ENCODE measurements at regions not wholly inside any gene's neighbourhood (a gene's known extent, or its start where the extent isn't known, plus 50 kb on each side); places are given as distances from the start of the nearest gene placed in this dataset.

GRCh38 chr2:173708806-173709205, 256.4 kb downstream of the SP3 start:
- no peak for TF ChIP-seq CTCF (IDR thresholded peaks at IDR 0.05; ENCODE audit: unreplicated experiment)
- BruUV-seq (replicated peaks): no TSS peak
- Mint-ChIP-seq H3K27me3 (ENCODE audit: insufficient read depth, unreplicated experiment) (no peaks in the 10 kb centered on the region), H3K4me1 (ENCODE audit: insufficient read depth, unreplicated experiment) (no peaks in the 10 kb centered on the region), H3K4me3 (ENCODE audit: unreplicated experiment) (no peak overlapping the region), H3K36me3 (ENCODE audit: insufficient read depth, unreplicated experiment) (no peaks in the 10 kb centered on the region), H3K27ac (ENCODE audit: low read depth, unreplicated experiment) (no peak overlapping the region), H3K9me3 (ENCODE audit: unreplicated experiment) (no peaks in the 10 kb centered on the region)
- POLR2A ChIA-PET: no interaction called here
- CTCF ChIA-PET: interaction anchor here (0.7 kb wide), 1 partner anchor 8 kb away, joined by 3 read pairs; no protein-coding TSS in a partner anchor
- DNase-seq (ENCODE audit: unreplicated experiment): no peak
- intact Hi-C loops (cut with micrococcal nuclease): no loop called here

GRCh38 chr2:173711816-173712215, 253.4 kb downstream of the SP3 start:
- CTCF ChIA-PET: no interaction called here
- H3K4me1 Mint-ChIP-seq (ENCODE audit: insufficient read depth, unreplicated experiment): peaks cover 22% of the 10 kb centered on the region

DNA sequence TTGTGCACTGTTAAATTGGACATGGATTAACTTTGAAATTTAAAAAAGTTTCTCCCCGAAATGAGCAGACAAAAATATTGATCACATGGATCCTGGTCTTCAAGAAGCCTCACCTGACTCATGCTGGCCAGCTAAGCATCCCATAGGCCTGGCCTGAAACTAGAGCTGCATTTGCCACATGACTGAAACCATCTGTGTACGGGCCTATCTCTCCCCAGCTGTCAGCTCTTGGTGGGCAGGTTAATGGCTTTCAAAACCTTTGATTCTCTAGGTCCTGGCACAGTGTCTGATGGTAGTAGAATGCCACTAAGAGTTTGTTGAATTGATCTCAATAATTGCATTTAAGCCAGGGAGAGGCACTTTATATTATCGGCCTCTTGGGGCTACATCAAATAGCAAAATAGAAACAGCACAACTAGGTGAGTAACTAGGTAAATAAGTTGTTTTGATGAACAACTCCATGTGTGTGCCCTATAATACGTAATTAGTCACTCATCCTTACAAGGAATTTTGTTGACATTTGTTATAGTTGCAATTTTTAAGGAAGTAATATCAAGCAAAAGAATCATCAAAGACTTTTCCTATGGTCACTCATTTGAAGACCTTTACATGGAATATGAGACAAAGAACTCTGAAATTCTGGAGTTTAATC, 251.1 kb downstream of the SP3 start:
- DNase-seq (ENCODE audit: unreplicated experiment): no peak
- ChIA-PET POLR2A (interaction anchor here (0.6 to 1.1 kb wide), 2 partner anchors 61 to 282 kb away, joined by 3 to 4 read pairs; no protein-coding TSS in a partner anchor), CTCF (interaction anchor here (0.7 kb wide), 1 partner anchor 65 kb away, joined by 3 read pairs; no protein-coding TSS in a partner anchor)
- Mint-ChIP-seq H3K36me3 (ENCODE audit: insufficient read depth, unreplicated experiment) (no peaks in the 10 kb centered on the region), H3K27me3 (ENCODE audit: insufficient read depth, unreplicated experiment) (no peaks in the 10 kb centered on the region), H3K27ac (ENCODE audit: low read depth, unreplicated experiment) (no peak overlapping the region), H3K4me3 (ENCODE audit: unreplicated experiment) (no peak overlapping the region), H3K4me1 (ENCODE audit: insufficient read depth, unreplicated experiment) (peaks cover 29% of the 10 kb centered on the region), H3K9me3 (ENCODE audit: unreplicated experiment) (no peaks in the 10 kb centered on the region)
- no TSS peak for BruUV-seq (replicated peaks)
- no peak for TF ChIP-seq CTCF (IDR thresholded peaks at IDR 0.05; ENCODE audit: unreplicated experiment)
- intact Hi-C loops (cut with micrococcal nuclease): no loop called here

More at GRCh38 chr2:173711816-173712215, 253.4 kb downstream of the SP3 start:
- BruUV-seq (replicated peaks): no TSS peak
- intact Hi-C loops (cut with micrococcal nuclease): no loop called here
- no peak for DNase-seq (ENCODE audit: unreplicated experiment)
- POLR2A ChIA-PET: interaction anchor here (0.5 to 0.8 kb wide), 2 partner anchors 12 to 143 kb away, joined by 3 to 5 read pairs; no protein-coding TSS in a partner anchor
- no peaks in the 10 kb centered on the region for H3K27me3 Mint-ChIP-seq (ENCODE audit: insufficient read depth, unreplicated experiment)
- no peak overlapping the region for H3K27ac Mint-ChIP-seq (ENCODE audit: low read depth, unreplicated experiment)
- no peaks in the 10 kb centered on the region for H3K9me3 Mint-ChIP-seq (ENCODE audit: unreplicated experiment)
- TF ChIP-seq CTCF (IDR thresholded peaks at IDR 0.05; ENCODE audit: unreplicated experiment): no peak
- no peak overlapping the region for H3K4me3 Mint-ChIP-seq (ENCODE audit: unreplicated experiment)
- no peaks in the 10 kb centered on the region for H3K36me3 Mint-ChIP-seq (ENCODE audit: insufficient read depth, unreplicated experiment)

DNA sequence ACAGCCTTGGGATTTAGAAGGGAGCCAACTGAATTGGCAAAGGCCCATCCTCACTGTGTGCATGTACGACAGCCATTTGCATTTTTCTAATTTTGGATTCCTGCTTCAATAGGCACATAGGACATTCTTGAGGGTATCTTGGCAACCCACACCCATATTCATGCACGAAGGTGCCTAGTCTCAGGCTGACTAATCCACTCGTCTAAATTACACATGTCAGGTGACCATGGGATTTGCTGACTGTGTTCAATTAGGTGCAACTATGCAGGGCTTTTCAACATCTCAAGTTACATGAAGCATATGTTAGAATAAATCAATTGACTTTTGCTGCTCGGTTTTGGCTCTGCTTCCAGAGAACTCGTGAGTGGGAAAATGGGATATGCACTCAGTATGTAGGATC, 249.7 kb downstream of the SP3 start:
- CTCF ChIA-PET: interaction anchor here (0.6 to 1.0 kb wide), 5 partner anchors 12 to 771 kb away, joined by 3 to 6 read pairs (median 4); no protein-coding TSS in a partner anchor

More for the DNA sequence above, 249.7 kb downstream of the SP3 start:
- Mint-ChIP-seq H3K4me3 (ENCODE audit: unreplicated experiment) (no peak overlapping the region), H3K27ac (ENCODE audit: low read depth, unreplicated experiment) (peak overlapping the region; percentile 55), H3K4me1 (ENCODE audit: insufficient read depth, unreplicated experiment) (peaks cover 29% of the 10 kb centered on the region), H3K9me3 (ENCODE audit: unreplicated experiment) (no peaks in the 10 kb centered on the region), H3K27me3 (ENCODE audit: insufficient read depth, unreplicated experiment) (no peaks in the 10 kb centered on the region), H3K36me3 (ENCODE audit: insufficient read depth, unreplicated experiment) (no peaks in the 10 kb centered on the region)
- no peak for TF ChIP-seq CTCF (IDR thresholded peaks at IDR 0.05; ENCODE audit: unreplicated experiment)
- BruUV-seq (replicated peaks): no TSS peak
- intact Hi-C loops (cut with micrococcal nuclease): no loop called here
- DNase-seq (ENCODE audit: unreplicated experiment): peak; percentile 58
- POLR2A ChIA-PET: interaction anchor here (0.6 to 1.7 kb wide), 7 partner anchors 53 to 161 kb away, joined by 3 to 6 read pairs (median 4); no protein-coding TSS in a partner anchor
